ENCODE measurements at regions not wholly inside any gene's neighbourhood (a gene's known extent, or its start where the extent isn't known, plus 50 kb on each side); places are given as distances from the start of the nearest gene placed in this dataset.

- Histone ChIP-seq H3K4me1 (no peaks in the 10 kb centered on the region), H3K9me3 (no peaks in the 10 kb centered on the region), H3K27me3 (no peaks in the 10 kb centered on the region), H3K27ac (no peak overlapping the region), H3K4me3 (no peak overlapping the region), H3K36me3 (replicated peaks in 1 of 2; ENCODE audit: insufficient read depth in 1 of 2, low read depth in 2 of 2) (no peaks in the 10 kb centered on the region)
- DNase-seq (no peak), ATAC-seq (no peak)
- intact Hi-C loops (cut with DNase I): no loop called here
- WGBS, 2 donors: 89 to 91% methylated on average over 9 of the region's 9 CpGs
- no peak for TF ChIP-seq POLR2A (IDR thresholded peaks at IDR 0.05)
- TF ChIP-seq CTCF (IDR thresholded peaks at IDR 0.05): no peak
These were observed 286.9 kb upstream of the C2CD4B start for GRCh38 chr15:62452026-62452425.

GRCh38 chr15:62452667-62453066, 287.6 kb upstream of the C2CD4B start:
- Histone ChIP-seq H3K9me3 (no peaks in the 10 kb centered on the region), H3K27ac (no peak overlapping the region), H3K4me1 (no peaks in the 10 kb centered on the region), H3K4me3 (no peak overlapping the region), H3K36me3 (replicated peaks in 1 of 2; ENCODE audit: insufficient read depth in 1 of 2, low read depth in 2 of 2) (no peaks in the 10 kb centered on the region), H3K27me3 (no peaks in the 10 kb centered on the region)
- 96 to 97% methylated on average over 4 of the region's 4 CpGs for WGBS, 2 donors
- intact Hi-C loops (cut with DNase I): no loop called here
- no peak for DNase-seq
- TF ChIP-seq CTCF (IDR thresholded peaks at IDR 0.05) (no peak), POLR2A (IDR thresholded peaks at IDR 0.05) (no peak)
- ATAC-seq: no peak

- Histone ChIP-seq H3K9me3 (no peaks in the 10 kb centered on the region), H3K4me3 (no peak overlapping the region), H3K4me1 (no peaks in the 10 kb centered on the region), H3K36me3 (replicated peaks in 1 of 2; ENCODE audit: insufficient read depth in 1 of 2, low read depth in 2 of 2) (no peaks in the 10 kb centered on the region), H3K27me3 (no peaks in the 10 kb centered on the region), H3K27ac (no peak overlapping the region)
- DNase-seq (peak in 1 of 4 donors; percentile 14), ATAC-seq (no peak)
- 75 to 81% methylated on average over 3 of the region's 3 CpGs for WGBS, 2 donors
- TF ChIP-seq CTCF (IDR thresholded peaks at IDR 0.05): no peak
- TF ChIP-seq POLR2A (IDR thresholded peaks at IDR 0.05): no peak
- intact Hi-C loops (cut with DNase I): no loop called here
These were observed 288.3 kb upstream of the C2CD4B start for GRCh38 chr15:62453375-62453774.

- H3K27ac ChIP-seq: no peak overlapping the region
- H3K4me1 ChIP-seq: no peaks in the 10 kb centered on the region
- no peaks in the 10 kb centered on the region for H3K27me3 ChIP-seq
- ATAC-seq: no peak
- TF ChIP-seq POLR2A (IDR thresholded peaks at IDR 0.05): no peak
- no peak for TF ChIP-seq CTCF (IDR thresholded peaks at IDR 0.05)
- intact Hi-C loops (cut with DNase I): no loop called here
- H3K36me3 ChIP-seq (replicated peaks in 1 of 2; ENCODE audit: insufficient read depth in 1 of 2, low read depth in 2 of 2): no peaks in the 10 kb centered on the region
- no peak overlapping the region for H3K4me3 ChIP-seq
- H3K9me3 ChIP-seq: no peaks in the 10 kb centered on the region
- DNase-seq: no peak
- WGBS, 2 donors: 79 to 90% methylated on average over 5 of the region's 5 CpGs
These were observed 288.9 kb upstream of the C2CD4B start for GRCh38 chr15:62453981-62454380.

GRCh38 chr15:62454567-62455172, 289.6 kb upstream of the C2CD4B start:
- Histone ChIP-seq H3K27ac (no peak overlapping the region), H3K9me3 (no peaks in the 10 kb centered on the region), H3K27me3 (no peaks in the 10 kb centered on the region), H3K4me3 (no peak overlapping the region), H3K4me1 (no peaks in the 10 kb centered on the region), H3K36me3 (replicated peaks in 1 of 2; ENCODE audit: insufficient read depth in 1 of 2, low read depth in 2 of 2) (no peaks in the 10 kb centered on the region)
- TF ChIP-seq CTCF (IDR thresholded peaks at IDR 0.05) (no peak), POLR2A (IDR thresholded peaks at IDR 0.05) (no peak)
- intact Hi-C loops (cut with DNase I): no loop called here
- ATAC-seq (no peak), DNase-seq (no peak)
- 90 to 94% methylated on average over 6 of the region's 6 CpGs for WGBS, 2 donors

Data from body of pancreas (tissue), 4 donors.